Smooth muscle cell of the brain vasculature (primary cell): ENCODE measurements at regions not wholly inside any gene's neighbourhood (a gene's known extent, or its start where the extent isn't known, plus 50 kb on each side); places are given as distances from the start of the nearest gene placed in this dataset.
"Not testable (repeated sequence)": the region's sequence is repeated elsewhere in the genome, so short reads cannot be mapped to it uniquely, and the experiment has no call there.

Experiments used
- DNase-seq: peaks from one replicate; pipeline ENCODE4 v3.0.0-alpha.2; 2012; ENCODE audit warnings: low read depth, low spot score

GRCh38 chr3:5809586-5810246 is 622.2 kb downstream of the EDEM1 start:
- DNase-seq = no peak

- no peak for DNase-seq
These were observed 623.5 kb downstream of the EDEM1 start for GRCh38 chr3:5811016-5811415.

GRCh38 chr3:5813521-5813920 is 626.0 kb downstream of the EDEM1 start:
- DNase-seq = no peak

GRCh38 chr3:5822843-5823242 is 635.3 kb downstream of the EDEM1 start:
- DNase-seq = no peak

GRCh38 chr3:5826467-5826866 is 639.0 kb downstream of the EDEM1 start:
- DNase-seq = no peak

GRCh38 chr3:5828251-5828650 is 640.7 kb downstream of the EDEM1 start:
- DNase-seq = no peak

- no peak for DNase-seq
These were observed 652.5 kb downstream of the EDEM1 start for GRCh38 chr3:5840056-5840455.

- DNase-seq = no peak
These were observed 654.1 kb downstream of the EDEM1 start for GRCh38 chr3:5841599-5841998.

GRCh38 chr3:5846261-5846660 is 658.8 kb downstream of the EDEM1 start:
- no peak for DNase-seq

GRCh38 chr3:5861151-5861550 is 673.6 kb downstream of the EDEM1 start:
- no peak for DNase-seq

- DNase-seq = no peak
These were observed 687.4 kb downstream of the EDEM1 start for GRCh38 chr3:5874931-5875341.

- no peak for DNase-seq
These were observed 701.3 kb downstream of the EDEM1 start for GRCh38 chr3:5888851-5889250.

- DNase-seq = no peak
These were observed 701.9 kb downstream of the EDEM1 start for GRCh38 chr3:5889374-5889773.

- DNase-seq = no peak
These were observed 704.2 kb downstream of the EDEM1 start for GRCh38 chr3:5891711-5892110.

- no peak for DNase-seq
These were observed 710.6 kb downstream of the EDEM1 start for GRCh38 chr3:5898106-5898505.

- no peak for DNase-seq
These were observed 711.7 kb downstream of the EDEM1 start for GRCh38 chr3:5899014-5899761.

- DNase-seq = no peak
These were observed 730.4 kb downstream of the EDEM1 start for GRCh38 chr3:5917932-5918331.

- no peak for DNase-seq
These were observed 731.1 kb downstream of the EDEM1 start for GRCh38 chr3:5918626-5919025.

GRCh38 chr3:5929027-5929426 is 741.5 kb downstream of the EDEM1 start:
- DNase-seq = no peak

GRCh38 chr3:5944061-5944460 is 756.6 kb downstream of the EDEM1 start:
- not testable (repeated sequence) for DNase-seq

GRCh38 chr3:5948084-5948483 is 760.6 kb downstream of the EDEM1 start:
- DNase-seq = no peak

GRCh38 chr3:5951026-5951425 is 763.5 kb downstream of the EDEM1 start:
- no peak for DNase-seq

- no peak for DNase-seq
These were observed 785.1 kb downstream of the EDEM1 start for GRCh38 chr3:5972586-5972985.
